Breast epithelium (tissue), 3 donors: ENCODE measurements at regions not wholly inside any gene's neighbourhood (a gene's known extent, or its start where the extent isn't known, plus 50 kb on each side); places are given as distances from the start of the nearest gene placed in this dataset.

Experiments
- POLR2A ChIP-seq: fragments of 450-650 bp; IDR thresholded peaks from one replicate; pipeline ENCODE4 v1.6.1; 2016; ENCODE audit warnings: antibody characterized with exemption, mild to moderate bottlenecking, moderate library complexity
- POLR2AphosphoS5 ChIP-seq, 3 donors: sonication (generic); formaldehyde crosslinking; IDR thresholded peaks; one replicate each; pipeline ENCODE4 v1.6.1; 2017; ENCODE audit warnings: antibody characterized with exemption in 3 of 3
- TF ChIP-seq, protein P1 (sequence below), 3 donors: fragments of 450-650 bp; IDR thresholded peaks; one replicate each; pipeline ENCODE4 v1.5.1; 2016 to 2017; ENCODE audit warnings: antibody characterized with exemption in 3 of 3, mild to moderate bottlenecking in 3 of 3, moderate library complexity in 3 of 3

DNA sequence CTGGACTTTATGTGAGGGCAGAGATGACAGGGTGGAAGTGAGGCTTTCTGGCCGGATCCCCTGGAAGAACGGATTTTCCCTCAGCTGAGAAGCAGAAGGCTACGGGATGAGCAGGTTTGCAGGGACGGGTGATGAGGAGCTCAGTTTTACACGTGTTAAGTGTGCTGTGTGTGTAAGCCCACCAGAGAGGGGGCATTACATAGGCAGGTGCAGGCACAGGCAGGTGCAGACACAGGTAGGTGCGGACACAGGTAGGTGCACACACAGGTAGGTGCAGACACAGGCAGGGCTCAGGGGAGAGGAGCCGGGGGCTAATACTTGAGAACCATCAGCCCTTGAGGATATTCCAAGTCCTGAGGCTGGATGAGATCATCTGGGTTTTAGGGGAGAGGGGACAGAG is 107.7 kb downstream of the COPS8 start:
- TF ChIP-seq, protein P1, sequence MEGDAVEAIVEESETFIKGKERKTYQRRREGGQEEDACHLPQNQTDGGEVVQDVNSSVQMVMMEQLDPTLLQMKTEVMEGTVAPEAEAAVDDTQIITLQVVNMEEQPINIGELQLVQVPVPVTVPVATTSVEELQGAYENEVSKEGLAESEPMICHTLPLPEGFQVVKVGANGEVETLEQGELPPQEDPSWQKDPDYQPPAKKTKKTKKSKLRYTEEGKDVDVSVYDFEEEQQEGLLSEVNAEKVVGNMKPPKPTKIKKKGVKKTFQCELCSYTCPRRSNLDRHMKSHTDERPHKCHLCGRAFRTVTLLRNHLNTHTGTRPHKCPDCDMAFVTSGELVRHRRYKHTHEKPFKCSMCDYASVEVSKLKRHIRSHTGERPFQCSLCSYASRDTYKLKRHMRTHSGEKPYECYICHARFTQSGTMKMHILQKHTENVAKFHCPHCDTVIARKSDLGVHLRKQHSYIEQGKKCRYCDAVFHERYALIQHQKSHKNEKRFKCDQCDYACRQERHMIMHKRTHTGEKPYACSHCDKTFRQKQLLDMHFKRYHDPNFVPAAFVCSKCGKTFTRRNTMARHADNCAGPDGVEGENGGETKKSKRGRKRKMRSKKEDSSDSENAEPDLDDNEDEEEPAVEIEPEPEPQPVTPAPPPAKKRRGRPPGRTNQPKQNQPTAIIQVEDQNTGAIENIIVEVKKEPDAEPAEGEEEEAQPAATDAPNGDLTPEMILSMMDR (IDR thresholded peaks at IDR 0.05), result no peak
- TF ChIP-seq POLR2AphosphoS5 (IDR thresholded peaks at IDR 0.05) (no peak), POLR2A (no peak)
